ENCODE measurements at regions not wholly inside any gene's neighbourhood (a gene's known extent, or its start where the extent isn't known, plus 50 kb on each side); places are given as distances from the start of the nearest gene placed in this dataset.

GRCh38 chr12:127064207-127064606, 1202.8 kb upstream of the TMEM132C start:
- TF ChIP-seq, protein P1, sequence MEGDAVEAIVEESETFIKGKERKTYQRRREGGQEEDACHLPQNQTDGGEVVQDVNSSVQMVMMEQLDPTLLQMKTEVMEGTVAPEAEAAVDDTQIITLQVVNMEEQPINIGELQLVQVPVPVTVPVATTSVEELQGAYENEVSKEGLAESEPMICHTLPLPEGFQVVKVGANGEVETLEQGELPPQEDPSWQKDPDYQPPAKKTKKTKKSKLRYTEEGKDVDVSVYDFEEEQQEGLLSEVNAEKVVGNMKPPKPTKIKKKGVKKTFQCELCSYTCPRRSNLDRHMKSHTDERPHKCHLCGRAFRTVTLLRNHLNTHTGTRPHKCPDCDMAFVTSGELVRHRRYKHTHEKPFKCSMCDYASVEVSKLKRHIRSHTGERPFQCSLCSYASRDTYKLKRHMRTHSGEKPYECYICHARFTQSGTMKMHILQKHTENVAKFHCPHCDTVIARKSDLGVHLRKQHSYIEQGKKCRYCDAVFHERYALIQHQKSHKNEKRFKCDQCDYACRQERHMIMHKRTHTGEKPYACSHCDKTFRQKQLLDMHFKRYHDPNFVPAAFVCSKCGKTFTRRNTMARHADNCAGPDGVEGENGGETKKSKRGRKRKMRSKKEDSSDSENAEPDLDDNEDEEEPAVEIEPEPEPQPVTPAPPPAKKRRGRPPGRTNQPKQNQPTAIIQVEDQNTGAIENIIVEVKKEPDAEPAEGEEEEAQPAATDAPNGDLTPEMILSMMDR (IDR thresholded peaks at IDR 0.05), result no peak
- TF ChIP-seq POLR2A (IDR thresholded peaks at IDR 0.05), result no peak
